WTC11 (cell line): ENCODE measurements at regions not wholly inside any gene's neighbourhood (a gene's known extent, or its start where the extent isn't known, plus 50 kb on each side); places are given as distances from the start of the nearest gene placed in this dataset.

Experiments used
- ATAC-seq: fragments of 200-7000 bp; cut with Tn5 transposase; 2 replicates; pipeline ENCODE4 v1.10.0; 2021; ENCODE audit warnings: mild to moderate bottlenecking, moderate library complexity
- CTCF ChIA-PET: fragments of 300-600 bp; sonication (Branson Sonifier 250); formaldehyde crosslinking; loops from one replicate; lab custom pipeline; 2021; ENCODE audit warnings: antibody characterized with exemption; lab: Charles Lee
- POLR2A ChIA-PET: fragments of 350-600 bp; sonication (Branson Sonifier 250); formaldehyde crosslinking; loops from one replicate; lab custom pipeline; 2021; ENCODE audit warnings: antibody characterized with exemption; lab: Charles Lee
- DNase-seq: peaks from one replicate; pipeline ENCODE4 v3.0.0; 2021; ENCODE audit warnings: low spot score
- H3K27ac Mint-ChIP-seq: 2 replicates; pipeline ENCODE4 v1.8.0; 2021; ENCODE audit warnings: mixed read lengths
- H3K27me3 Mint-ChIP-seq: 2 replicates; pipeline ENCODE4 v1.8.0; 2021; ENCODE audit warnings: low read depth, mild to moderate bottlenecking, moderate library complexity, mixed read lengths
- H3K36me3 Mint-ChIP-seq: 2 replicates; pipeline ENCODE4 v1.8.0; 2021; ENCODE audit warnings: mixed read lengths
- H3K4me1 Mint-ChIP-seq: 2 replicates; pipeline ENCODE4 v1.8.0; 2022; ENCODE audit warnings: mixed read lengths
- H3K4me3 Mint-ChIP-seq: 2 replicates; pipeline ENCODE4 v1.8.0; 2021; ENCODE audit warnings: mild to moderate bottlenecking, moderate library complexity, mixed read lengths
- H3K9me3 Mint-ChIP-seq: 2 replicates; pipeline ENCODE4 v1.8.0; 2021; ENCODE audit warnings: mixed read lengths
- AFF4 ChIP-seq: sonication (generic); formaldehyde crosslinking; IDR thresholded peaks from 2 replicates; pipeline ENCODE4 v1.8.1; 2023; ENCODE audit warnings: mild to moderate bottlenecking, missing genetic modification reagents, borderline replicate concordance
- ATF2 ChIP-seq: sonication (generic); formaldehyde crosslinking; IDR thresholded peaks from 2 replicates; pipeline ENCODE4 v1.8.1; 2022; ENCODE audit warnings: low read depth, missing genetic modification reagents, borderline replicate concordance
- ATF3 ChIP-seq: sonication (generic); formaldehyde crosslinking; conservative IDR thresholded peaks from 2 replicates; pipeline ENCODE4 v1.8.1; 2022; ENCODE audit warnings: mild to moderate bottlenecking, missing genetic modification reagents
- E2F1 ChIP-seq: sonication (generic); formaldehyde crosslinking; IDR thresholded peaks from 2 replicates; pipeline ENCODE4 v1.8.0; 2022; ENCODE audit warnings: mild to moderate bottlenecking, missing genetic modification reagents
- ERG ChIP-seq: fragments of 250-450 bp; sonication (Bioruptor Pico); IDR thresholded peaks from 2 replicates; pipeline ENCODE4 v1.8.0; 2021; ENCODE audit warnings: mild to moderate bottlenecking
- ESRRA ChIP-seq: sonication (generic); formaldehyde crosslinking; IDR thresholded peaks from 2 replicates; pipeline ENCODE4 v1.8.1; 2022; ENCODE audit warnings: mild to moderate bottlenecking, missing genetic modification reagents, borderline replicate concordance
- FOXP4 ChIP-seq: sonication (generic); formaldehyde crosslinking; IDR thresholded peaks from 2 replicates; pipeline ENCODE4 v1.8.0; 2022; ENCODE audit warnings: mild to moderate bottlenecking, missing genetic modification reagents
- JUN ChIP-seq: sonication (generic); formaldehyde crosslinking; IDR thresholded peaks from 2 replicates; pipeline ENCODE4 v1.8.0; 2023; ENCODE audit warnings: mild to moderate bottlenecking, missing genetic modification reagents
- NR3C1 ChIP-seq: sonication (generic); formaldehyde crosslinking; conservative IDR thresholded peaks from 2 replicates; pipeline ENCODE4 v1.8.1; 2023; ENCODE audit warnings: low read depth, mild to moderate bottlenecking, missing genetic modification reagents
- SP1 ChIP-seq: sonication (generic); formaldehyde crosslinking; conservative IDR thresholded peaks from 2 replicates; pipeline ENCODE4 v1.8.1; 2022; ENCODE audit warnings: missing genetic modification reagents
- TEAD1 ChIP-seq: sonication (generic); formaldehyde crosslinking; IDR thresholded peaks from 2 replicates; pipeline ENCODE4 v1.8.0; 2022; ENCODE audit warnings: mild to moderate bottlenecking, missing genetic modification reagents
- ZNF138 ChIP-seq: sonication (generic); formaldehyde crosslinking; conservative IDR thresholded peaks from 2 replicates; pipeline ENCODE4 v1.8.1; 2022; ENCODE audit warnings: mild to moderate bottlenecking, moderate library complexity, missing genetic modification reagents
- ZNF423 ChIP-seq: fragments of 250-450 bp; sonication (Bioruptor Pico); IDR thresholded peaks from 2 replicates; pipeline ENCODE4 v2.1.2; 2022; ENCODE audit warnings: mild to moderate bottlenecking, moderate library complexity
- TF ChIP-seq, protein P1 (sequence below): fragments of 250-450 bp; sonication (Bioruptor Pico); IDR thresholded peaks from 2 replicates; pipeline ENCODE4 v2.1.2; 2022; ENCODE audit warnings: mild to moderate bottlenecking, moderate library complexity
- TF ChIP-seq, protein P2 (sequence below): fragments of 200-600 bp; IDR thresholded peaks from 2 replicates; pipeline ENCODE4 v1.8.0; 2022; ENCODE audit warnings: antibody characterized with exemption
- TF ChIP-seq, protein P3 (sequence below): sonication (generic); formaldehyde crosslinking; IDR thresholded peaks from 2 replicates; pipeline ENCODE4 v1.8.0; 2022; ENCODE audit warnings: missing genetic modification reagents
- TF ChIP-seq, protein P4 (sequence below): fragments of 250-450 bp; sonication (Bioruptor Pico); IDR thresholded peaks from 2 replicates; pipeline ENCODE4 v1.9.0; 2021; ENCODE audit warnings: moderate library complexity, mild to moderate bottlenecking, inconsistent platforms, borderline replicate concordance

- CTCF ChIA-PET, result no interaction called here
- no peak for DNase-seq
- POLR2A ChIA-PET, result no interaction called here
- H3K4me3 Mint-ChIP-seq, result no peak overlapping the region
- peaks cover 6% of the 10 kb centered on the region for H3K4me1 Mint-ChIP-seq
- no peak overlapping the region for H3K27ac Mint-ChIP-seq
- no peak for ATAC-seq
- no peaks in the 10 kb centered on the region for H3K36me3 Mint-ChIP-seq
- no peaks in the 10 kb centered on the region for H3K27me3 Mint-ChIP-seq
- TF ChIP-seq ATF3 (CRISPR knock-in tag) (no peak), FOXP4 (CRISPR knock-in tag) (no peak), E2F1 (CRISPR knock-in tag) (no peak), NR3C1 (CRISPR knock-in tag) (no peak), ATF2 (CRISPR knock-in tag) (no peak), ZNF138 (CRISPR knock-in tag) (no peak), ZNF423 (CRISPR knock-in tag) (no peak), AFF4 (no peak), ERG (CRISPR knock-in tag) (no peak), TEAD1 (CRISPR knock-in tag) (no peak), ESRRA (CRISPR knock-in tag) (no peak), JUN (CRISPR knock-in tag) (no peak), SP1 (CRISPR knock-in tag) (no peak)
- TF ChIP-seq, protein P1, sequence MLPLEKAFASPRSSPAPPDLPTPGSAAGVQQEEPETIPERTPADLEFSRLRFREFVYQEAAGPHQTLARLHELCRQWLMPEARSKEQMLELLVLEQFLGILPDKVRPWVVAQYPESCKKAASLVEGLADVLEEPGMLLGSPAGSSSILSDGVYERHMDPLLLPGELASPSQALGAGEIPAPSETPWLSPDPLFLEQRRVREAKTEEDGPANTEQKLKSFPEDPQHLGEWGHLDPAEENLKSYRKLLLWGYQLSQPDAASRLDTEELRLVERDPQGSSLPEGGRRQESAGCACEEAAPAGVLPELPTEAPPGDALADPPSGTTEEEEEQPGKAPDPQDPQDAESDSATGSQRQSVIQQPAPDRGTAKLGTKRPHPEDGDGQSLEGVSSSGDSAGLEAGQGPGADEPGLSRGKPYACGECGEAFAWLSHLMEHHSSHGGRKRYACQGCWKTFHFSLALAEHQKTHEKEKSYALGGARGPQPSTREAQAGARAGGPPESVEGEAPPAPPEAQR (CRISPR knock-in tag), result no peak
- TF ChIP-seq, protein P2, sequence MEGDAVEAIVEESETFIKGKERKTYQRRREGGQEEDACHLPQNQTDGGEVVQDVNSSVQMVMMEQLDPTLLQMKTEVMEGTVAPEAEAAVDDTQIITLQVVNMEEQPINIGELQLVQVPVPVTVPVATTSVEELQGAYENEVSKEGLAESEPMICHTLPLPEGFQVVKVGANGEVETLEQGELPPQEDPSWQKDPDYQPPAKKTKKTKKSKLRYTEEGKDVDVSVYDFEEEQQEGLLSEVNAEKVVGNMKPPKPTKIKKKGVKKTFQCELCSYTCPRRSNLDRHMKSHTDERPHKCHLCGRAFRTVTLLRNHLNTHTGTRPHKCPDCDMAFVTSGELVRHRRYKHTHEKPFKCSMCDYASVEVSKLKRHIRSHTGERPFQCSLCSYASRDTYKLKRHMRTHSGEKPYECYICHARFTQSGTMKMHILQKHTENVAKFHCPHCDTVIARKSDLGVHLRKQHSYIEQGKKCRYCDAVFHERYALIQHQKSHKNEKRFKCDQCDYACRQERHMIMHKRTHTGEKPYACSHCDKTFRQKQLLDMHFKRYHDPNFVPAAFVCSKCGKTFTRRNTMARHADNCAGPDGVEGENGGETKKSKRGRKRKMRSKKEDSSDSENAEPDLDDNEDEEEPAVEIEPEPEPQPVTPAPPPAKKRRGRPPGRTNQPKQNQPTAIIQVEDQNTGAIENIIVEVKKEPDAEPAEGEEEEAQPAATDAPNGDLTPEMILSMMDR, result no peak
- TF ChIP-seq, protein P3, sequence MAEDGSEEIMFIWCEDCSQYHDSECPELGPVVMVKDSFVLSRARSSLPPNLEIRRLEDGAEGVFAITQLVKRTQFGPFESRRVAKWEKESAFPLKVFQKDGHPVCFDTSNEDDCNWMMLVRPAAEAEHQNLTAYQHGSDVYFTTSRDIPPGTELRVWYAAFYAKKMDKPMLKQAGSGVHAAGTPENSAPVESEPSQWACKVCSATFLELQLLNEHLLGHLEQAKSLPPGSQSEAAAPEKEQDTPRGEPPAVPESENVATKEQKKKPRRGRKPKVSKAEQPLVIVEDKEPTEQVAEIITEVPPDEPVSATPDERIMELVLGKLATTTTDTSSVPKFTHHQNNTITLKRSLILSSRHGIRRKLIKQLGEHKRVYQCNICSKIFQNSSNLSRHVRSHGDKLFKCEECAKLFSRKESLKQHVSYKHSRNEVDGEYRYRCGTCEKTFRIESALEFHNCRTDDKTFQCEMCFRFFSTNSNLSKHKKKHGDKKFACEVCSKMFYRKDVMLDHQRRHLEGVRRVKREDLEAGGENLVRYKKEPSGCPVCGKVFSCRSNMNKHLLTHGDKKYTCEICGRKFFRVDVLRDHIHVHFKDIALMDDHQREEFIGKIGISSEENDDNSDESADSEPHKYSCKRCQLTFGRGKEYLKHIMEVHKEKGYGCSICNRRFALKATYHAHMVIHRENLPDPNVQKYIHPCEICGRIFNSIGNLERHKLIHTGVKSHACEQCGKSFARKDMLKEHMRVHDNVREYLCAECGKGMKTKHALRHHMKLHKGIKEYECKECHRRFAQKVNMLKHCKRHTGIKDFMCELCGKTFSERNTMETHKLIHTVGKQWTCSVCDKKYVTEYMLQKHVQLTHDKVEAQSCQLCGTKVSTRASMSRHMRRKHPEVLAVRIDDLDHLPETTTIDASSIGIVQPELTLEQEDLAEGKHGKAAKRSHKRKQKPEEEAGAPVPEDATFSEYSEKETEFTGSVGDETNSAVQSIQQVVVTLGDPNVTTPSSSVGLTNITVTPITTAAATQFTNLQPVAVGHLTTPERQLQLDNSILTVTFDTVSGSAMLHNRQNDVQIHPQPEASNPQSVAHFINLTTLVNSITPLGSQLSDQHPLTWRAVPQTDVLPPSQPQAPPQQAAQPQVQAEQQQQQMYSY, result no peak
- TF ChIP-seq, protein P4, sequence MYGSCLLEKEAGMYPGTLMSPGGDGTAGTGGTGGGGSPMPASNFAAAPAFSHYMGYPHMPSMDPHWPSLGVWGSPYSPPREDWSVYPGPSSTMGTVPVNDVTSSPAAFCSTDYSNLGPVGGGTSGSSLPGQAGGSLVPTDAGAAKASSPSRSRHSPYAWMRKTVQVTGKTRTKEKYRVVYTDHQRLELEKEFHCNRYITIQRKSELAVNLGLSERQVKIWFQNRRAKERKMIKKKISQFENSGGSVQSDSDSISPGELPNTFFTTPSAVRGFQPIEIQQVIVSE (CRISPR knock-in tag), result no peak
- H3K9me3 Mint-ChIP-seq, result peaks cover 4% of the 10 kb centered on the region; the same call in 1 of the 2 replicates
Measured at GRCh38 chr18:29250259-29250658, 1073.3 kb upstream of the CDH2 start.
